Endothelial cell (in vitro differentiated cells): ENCODE measurements at regions not wholly inside any gene's neighbourhood (a gene's known extent, or its start where the extent isn't known, plus 50 kb on each side); places are given as distances from the start of the nearest gene placed in this dataset.

Experiments
- DNase-seq: peaks from one replicate; pipeline ENCODE4 v3.0.0; 2021; ENCODE audit warnings: low spot score
- H3K27ac Mint-ChIP-seq: one replicate; pipeline ENCODE4 v1.8.0; 2021; ENCODE audit warnings: mixed read lengths, inconsistent platforms; ENCODE audit not compliant: unreplicated experiment
- H3K27me3 Mint-ChIP-seq: one replicate; pipeline ENCODE4 v1.8.0; 2021; ENCODE audit warnings: mild to moderate bottlenecking, moderate library complexity, mixed read lengths, inconsistent platforms; ENCODE audit not compliant: unreplicated experiment
- H3K36me3 Mint-ChIP-seq: one replicate; pipeline ENCODE4 v1.8.0; 2021; ENCODE audit warnings: mild to moderate bottlenecking, low read depth, mixed read lengths, inconsistent platforms; ENCODE audit not compliant: unreplicated experiment
- H3K4me1 Mint-ChIP-seq: one replicate; pipeline ENCODE4 v1.8.0; 2021; ENCODE audit warnings: mild to moderate bottlenecking, mixed read lengths, inconsistent platforms; ENCODE audit not compliant: unreplicated experiment
- H3K4me3 Mint-ChIP-seq: one replicate; pipeline ENCODE4 v1.8.0; 2021; ENCODE audit warnings: mild to moderate bottlenecking, mixed read lengths, inconsistent platforms; ENCODE audit not compliant: unreplicated experiment
- H3K9me3 Mint-ChIP-seq: one replicate; pipeline ENCODE4 v1.8.0; 2021; ENCODE audit warnings: mixed read lengths, inconsistent platforms; ENCODE audit not compliant: unreplicated experiment
- TF ChIP-seq, protein P1 (sequence below): fragments of 200-600 bp; sonication (generic); IDR thresholded peaks from one replicate; pipeline ENCODE4 v1.5.0; 2021; ENCODE audit warnings: antibody characterized with exemption; ENCODE audit not compliant: unreplicated experiment

DNA sequence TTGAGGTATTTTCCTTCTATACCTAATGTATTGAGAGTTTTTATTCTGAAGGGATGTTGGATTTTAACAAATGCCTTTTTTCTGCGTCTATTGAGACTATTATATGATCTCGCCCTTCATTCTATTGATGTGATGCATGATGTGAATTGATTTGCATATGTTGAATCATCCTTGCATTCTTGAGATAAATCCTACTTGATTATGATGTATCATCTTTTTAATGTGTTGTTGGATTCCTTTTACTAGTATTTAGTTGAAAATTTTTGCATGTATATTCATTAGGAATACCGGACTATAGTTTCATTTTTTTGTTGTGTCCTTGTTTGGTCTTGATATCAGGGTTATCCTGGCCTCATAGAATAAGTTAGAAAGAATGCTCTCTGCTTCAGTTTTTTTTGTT, 169.7 kb downstream of the NPR3 start:
- Mint-ChIP-seq H3K9me3 (peaks cover 11% of the 10 kb centered on the region), H3K4me3 (no peak overlapping the region), H3K27me3 (no peaks in the 10 kb centered on the region), H3K27ac (no peak overlapping the region), H3K4me1 (no peaks in the 10 kb centered on the region), H3K36me3 (peaks cover 10% of the 10 kb centered on the region)
- DNase-seq: no peak
- TF ChIP-seq, protein P1, sequence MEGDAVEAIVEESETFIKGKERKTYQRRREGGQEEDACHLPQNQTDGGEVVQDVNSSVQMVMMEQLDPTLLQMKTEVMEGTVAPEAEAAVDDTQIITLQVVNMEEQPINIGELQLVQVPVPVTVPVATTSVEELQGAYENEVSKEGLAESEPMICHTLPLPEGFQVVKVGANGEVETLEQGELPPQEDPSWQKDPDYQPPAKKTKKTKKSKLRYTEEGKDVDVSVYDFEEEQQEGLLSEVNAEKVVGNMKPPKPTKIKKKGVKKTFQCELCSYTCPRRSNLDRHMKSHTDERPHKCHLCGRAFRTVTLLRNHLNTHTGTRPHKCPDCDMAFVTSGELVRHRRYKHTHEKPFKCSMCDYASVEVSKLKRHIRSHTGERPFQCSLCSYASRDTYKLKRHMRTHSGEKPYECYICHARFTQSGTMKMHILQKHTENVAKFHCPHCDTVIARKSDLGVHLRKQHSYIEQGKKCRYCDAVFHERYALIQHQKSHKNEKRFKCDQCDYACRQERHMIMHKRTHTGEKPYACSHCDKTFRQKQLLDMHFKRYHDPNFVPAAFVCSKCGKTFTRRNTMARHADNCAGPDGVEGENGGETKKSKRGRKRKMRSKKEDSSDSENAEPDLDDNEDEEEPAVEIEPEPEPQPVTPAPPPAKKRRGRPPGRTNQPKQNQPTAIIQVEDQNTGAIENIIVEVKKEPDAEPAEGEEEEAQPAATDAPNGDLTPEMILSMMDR: no peak

DNA sequence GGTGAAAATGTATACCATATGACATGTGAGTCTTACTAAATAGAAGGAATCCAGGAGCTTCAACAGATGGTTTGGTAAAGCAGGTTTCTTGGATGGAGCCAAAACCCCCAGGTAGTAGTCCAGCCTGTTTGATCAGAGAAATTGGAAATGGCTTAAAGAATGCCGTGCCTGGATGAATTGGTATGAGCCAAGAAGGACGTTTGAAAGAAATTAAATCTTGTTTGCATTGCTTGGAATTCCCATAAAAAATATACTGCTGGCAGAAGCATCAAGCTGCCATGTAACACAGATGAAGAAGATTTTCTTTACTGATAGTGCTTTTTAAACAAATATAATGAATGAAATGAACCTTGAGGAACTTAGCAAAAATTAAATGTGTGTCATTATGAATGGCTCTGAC, 176.3 kb downstream of the NPR3 start:
- H3K36me3 Mint-ChIP-seq: no peaks in the 10 kb centered on the region
- no peaks in the 10 kb centered on the region for H3K4me1 Mint-ChIP-seq
- no peak overlapping the region for H3K27ac Mint-ChIP-seq
- no peaks in the 10 kb centered on the region for H3K27me3 Mint-ChIP-seq
- TF ChIP-seq, protein P1: no peak
- no peak for DNase-seq
- H3K9me3 Mint-ChIP-seq: no peaks in the 10 kb centered on the region
- H3K4me3 Mint-ChIP-seq: no peak overlapping the region

DNA sequence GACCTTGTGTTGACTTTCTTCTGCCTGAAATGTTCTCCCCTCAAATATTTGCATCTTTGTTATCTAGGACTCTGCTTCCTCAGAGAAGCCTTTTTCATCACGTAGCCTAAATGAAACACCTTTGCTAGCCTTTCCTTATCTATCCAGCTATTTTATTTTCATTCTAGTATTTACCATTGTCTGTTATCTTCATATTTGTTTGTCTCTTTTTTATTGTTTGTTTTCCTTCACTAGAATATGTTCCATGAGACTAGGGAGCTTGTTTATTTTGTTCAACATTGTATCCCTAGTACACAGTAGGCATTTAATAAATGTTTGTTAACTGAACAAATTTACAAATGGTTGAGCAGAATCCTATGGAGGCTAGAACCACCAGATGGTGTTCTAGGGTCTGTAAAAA, 178.0 kb downstream of the NPR3 start:
- TF ChIP-seq, protein P1: no peak
- Mint-ChIP-seq H3K27ac (no peak overlapping the region), H3K36me3 (no peaks in the 10 kb centered on the region), H3K4me1 (no peaks in the 10 kb centered on the region), H3K9me3 (peaks cover 3% of the 10 kb centered on the region), H3K27me3 (no peaks in the 10 kb centered on the region), H3K4me3 (no peak overlapping the region)
- DNase-seq: no peak

DNA sequence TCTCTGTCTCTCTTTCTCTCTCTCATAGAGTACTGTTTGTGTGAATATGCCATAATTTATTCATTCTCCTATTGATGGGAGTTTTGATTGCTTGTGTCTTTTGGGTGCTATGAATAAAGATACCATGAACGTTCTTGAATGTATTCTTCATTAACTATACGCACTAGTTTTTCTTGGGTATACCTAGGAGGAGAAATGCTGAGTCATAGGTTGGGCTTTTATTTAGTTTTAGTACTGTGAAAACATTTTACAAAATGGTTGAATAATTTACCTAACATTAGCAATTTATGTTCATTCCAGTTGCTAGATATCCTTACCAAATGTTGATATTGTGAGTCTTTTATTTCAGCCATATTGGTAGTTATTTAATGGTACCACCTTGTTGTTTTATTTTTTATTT, 192.5 kb downstream of the NPR3 start:
- peaks cover 2% of the 10 kb centered on the region for H3K27me3 Mint-ChIP-seq
- no peaks in the 10 kb centered on the region for H3K36me3 Mint-ChIP-seq
- no peaks in the 10 kb centered on the region for H3K4me1 Mint-ChIP-seq
- H3K27ac Mint-ChIP-seq: no peak overlapping the region
- TF ChIP-seq, protein P1: no peak
- no peak for DNase-seq
- H3K4me3 Mint-ChIP-seq: no peak overlapping the region
- peaks cover 6% of the 10 kb centered on the region for H3K9me3 Mint-ChIP-seq

DNA sequence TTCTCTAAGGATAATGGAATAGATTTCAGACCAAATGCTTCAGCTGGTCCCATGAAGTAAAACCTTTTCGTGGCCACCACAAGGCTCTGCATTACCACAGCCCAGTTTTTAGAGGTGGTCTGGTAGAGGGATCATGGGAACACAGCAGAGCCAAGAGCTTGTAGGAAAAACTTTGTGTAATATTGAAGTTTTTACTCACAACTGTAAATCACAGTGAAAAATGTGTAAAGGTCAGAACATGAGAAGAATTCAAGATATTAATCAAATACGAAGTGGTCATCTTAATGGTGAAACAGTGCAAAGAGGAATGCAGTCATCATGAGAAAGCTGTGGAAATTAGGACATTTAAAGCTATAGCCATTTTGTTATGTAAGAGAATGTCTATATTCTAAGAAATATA, 197.5 kb downstream of the NPR3 start:
- TF ChIP-seq, protein P1: no peak
- H3K27ac Mint-ChIP-seq: no peak overlapping the region
- no peaks in the 10 kb centered on the region for H3K9me3 Mint-ChIP-seq
- H3K27me3 Mint-ChIP-seq: no peaks in the 10 kb centered on the region
- DNase-seq: no peak
- H3K4me3 Mint-ChIP-seq: no peak overlapping the region
- H3K4me1 Mint-ChIP-seq: no peaks in the 10 kb centered on the region
- H3K36me3 Mint-ChIP-seq: no peaks in the 10 kb centered on the region
